GM18505 (cell line): ENCODE measurements at regions not wholly inside any gene's neighbourhood (a gene's known extent, or its start where the extent isn't known, plus 50 kb on each side); places are given as distances from the start of the nearest gene placed in this dataset.
"Not testable (repeated sequence)": the region's sequence is repeated elsewhere in the genome, so short reads cannot be mapped to it uniquely, and the experiment has no call there.

Experiments
- ATAC-seq: cut with Tn5 transposase; IDR thresholded peaks from one replicate; pipeline ENCODE4 v1.9.1; 2021; ENCODE audit not compliant: unreplicated experiment
- POLR2A ChIP-seq: IDR thresholded peaks from 4 replicates; pipeline ENCODE4 v1.6.1; 2011; ENCODE audit warnings: borderline replicate concordance; ENCODE audit not compliant: insufficient read depth, insufficient read length; ENCODE audit errors: extremely low read depth

GRCh38 chr7:17421941-17422340, 123.5 kb downstream of the AHR start:
- no peak for ATAC-seq

GRCh38 chr7:17422966-17423365, 124.5 kb downstream of the AHR start:
- no peak for ATAC-seq
- TF ChIP-seq POLR2A, result no peak

More at GRCh38 chr7:17421941-17422340, 123.5 kb downstream of the AHR start:
- TF ChIP-seq POLR2A, result no peak

GRCh38 chr7:17427924-17428323, 129.5 kb downstream of the AHR start:
- no peak for ATAC-seq
- TF ChIP-seq POLR2A, result no peak

- ATAC-seq, result no peak
- TF ChIP-seq POLR2A, result no peak
Observed at GRCh38 chr7:17429579-17429978, 131.1 kb downstream of the AHR start.

GRCh38 chr7:17432793-17433192, 134.3 kb downstream of the AHR start:
- ATAC-seq, result no peak
- no peak for TF ChIP-seq POLR2A

GRCh38 chr7:17434191-17434590, 135.7 kb downstream of the AHR start:
- TF ChIP-seq POLR2A, result no peak
- ATAC-seq, result no peak

- ATAC-seq, result no peak
- no peak for TF ChIP-seq POLR2A
Observed at GRCh38 chr7:17434841-17435692, 136.6 kb downstream of the AHR start.

- TF ChIP-seq POLR2A, result no peak
Observed at GRCh38 chr7:17436126-17436525, 137.7 kb downstream of the AHR start.

GRCh38 chr7:17437586-17437985, 139.1 kb downstream of the AHR start:
- no peak for TF ChIP-seq POLR2A
- ATAC-seq, result no peak

More at GRCh38 chr7:17436126-17436525, 137.7 kb downstream of the AHR start:
- no peak for ATAC-seq

GRCh38 chr7:17440025-17440784, 141.8 kb downstream of the AHR start:
- not testable (repeated sequence) for ATAC-seq

GRCh38 chr7:17440831-17441230, 142.4 kb downstream of the AHR start:
- no peak for ATAC-seq
- TF ChIP-seq POLR2A, result no peak

- TF ChIP-seq POLR2A, result no peak
- ATAC-seq, result no peak
Observed at GRCh38 chr7:17441557-17441956, 143.1 kb downstream of the AHR start.

- ATAC-seq, result no peak
- TF ChIP-seq POLR2A, result no peak
Observed at GRCh38 chr7:17444151-17444550, 145.7 kb downstream of the AHR start.

GRCh38 chr7:17444673-17445072, 146.2 kb downstream of the AHR start:
- ATAC-seq, result no peak
- TF ChIP-seq POLR2A, result no peak

- ATAC-seq, result no peak
- TF ChIP-seq POLR2A, result no peak
Observed at GRCh38 chr7:17446340-17446739, 147.9 kb downstream of the AHR start.
